H7 (cell line): ENCODE measurements at regions not wholly inside any gene's neighbourhood (a gene's known extent, or its start where the extent isn't known, plus 50 kb on each side); places are given as distances from the start of the nearest gene placed in this dataset.
A peak's percentile ranks its signal among the peaks of the same experiment; 100 is the strongest.
"Not testable (repeated sequence)": the region's sequence is repeated elsewhere in the genome, so short reads cannot be mapped to it uniquely, and the experiment has no call there.

Source experiments
- DNase-seq: peaks from one replicate; pipeline ENCODE4 v3.0.0; 2012
- H3K27me3 ChIP-seq: 2 replicates; pipeline ENCODE4 v1.6.0; 2011; ENCODE audit warnings: mild to moderate bottlenecking, low read length; ENCODE audit not compliant: control insufficient read depth, insufficient read depth
- H3K36me3 ChIP-seq: replicated peaks from 2 replicates; pipeline ENCODE4 v1.5.1; 2011; ENCODE audit warnings: low read length; ENCODE audit not compliant: control insufficient read depth, insufficient read depth
- H3K4me3 ChIP-seq: 2 replicates; pipeline ENCODE4 v1.5.1; 2011; ENCODE audit warnings: low read depth, mild to moderate bottlenecking, control low read depth, low read length, moderate library complexity; ENCODE audit not compliant: insufficient read depth

DNA sequence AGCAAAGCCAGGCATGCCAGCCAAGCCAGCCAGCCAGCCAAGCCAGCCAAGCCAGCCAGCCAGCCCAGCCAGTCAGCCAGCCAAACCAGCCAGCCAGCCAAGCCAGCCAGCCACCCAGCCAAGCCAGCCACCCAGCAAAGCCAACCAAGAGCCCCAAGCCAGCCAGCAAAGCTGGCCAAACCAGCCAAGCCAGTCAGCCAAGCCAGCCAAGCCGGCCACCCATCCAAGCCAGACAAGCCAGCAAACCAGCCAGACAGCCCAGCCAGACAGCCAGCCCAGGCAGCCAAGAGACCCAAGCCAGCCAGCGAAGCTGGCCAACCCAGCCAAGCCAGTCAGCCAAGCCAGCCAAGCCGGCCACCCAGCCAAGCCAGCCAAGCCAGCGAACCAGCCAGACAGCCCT, 338.3 kb upstream of the PLGLB2 start:
- not testable (repeated sequence) for H3K27me3 ChIP-seq, DNase-seq, H3K36me3 ChIP-seq, H3K4me3 ChIP-seq

GRCh38 chr2:87410371-87410770, 337.5 kb upstream of the PLGLB2 start:
- not testable (repeated sequence) for H3K27me3 ChIP-seq, DNase-seq, H3K36me3 ChIP-seq, H3K4me3 ChIP-seq

DNA sequence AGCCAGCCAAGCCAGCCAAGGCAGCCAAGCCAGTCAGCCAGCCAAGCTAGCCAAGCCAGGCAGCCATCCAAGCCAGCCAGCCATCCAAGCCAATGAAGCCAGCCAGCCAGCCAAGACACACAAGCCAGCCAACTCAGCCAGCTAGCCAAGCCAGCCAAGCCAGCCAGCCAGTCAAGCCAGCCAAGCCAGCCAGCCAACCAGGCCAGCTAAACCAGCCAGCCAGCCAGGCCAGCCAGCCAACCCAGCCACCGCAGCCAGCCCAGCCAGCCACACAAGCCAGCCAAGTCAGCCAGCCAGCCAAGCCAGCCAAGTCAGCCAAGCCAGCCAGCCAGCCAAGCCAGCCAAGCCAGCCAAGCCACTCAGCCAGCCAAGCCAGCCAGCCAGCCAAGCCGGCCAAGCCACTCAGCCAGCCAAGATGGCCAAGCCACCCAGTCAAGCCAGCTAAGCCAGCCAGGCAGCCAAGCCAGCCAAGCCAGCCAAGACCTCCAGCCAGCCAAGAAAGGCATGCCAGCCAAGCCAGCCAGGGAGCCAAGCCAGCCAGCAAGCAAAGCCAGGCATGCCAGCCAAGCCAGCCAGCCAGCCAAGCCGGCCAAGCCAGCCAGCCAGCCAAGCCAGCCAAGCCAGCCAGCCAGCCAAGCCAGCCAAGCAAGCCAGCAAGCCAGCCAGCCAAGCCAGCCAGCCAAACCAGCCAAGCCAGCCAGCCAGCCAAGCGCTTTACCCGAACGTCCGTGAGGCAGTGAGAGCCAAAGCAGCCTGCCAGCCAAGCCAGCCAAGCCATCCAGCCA, 335.7 kb upstream of the PLGLB2 start:
- H3K27me3 ChIP-seq, H3K4me3 ChIP-seq, H3K36me3 ChIP-seq, DNase-seq: not testable (repeated sequence)

DNA sequence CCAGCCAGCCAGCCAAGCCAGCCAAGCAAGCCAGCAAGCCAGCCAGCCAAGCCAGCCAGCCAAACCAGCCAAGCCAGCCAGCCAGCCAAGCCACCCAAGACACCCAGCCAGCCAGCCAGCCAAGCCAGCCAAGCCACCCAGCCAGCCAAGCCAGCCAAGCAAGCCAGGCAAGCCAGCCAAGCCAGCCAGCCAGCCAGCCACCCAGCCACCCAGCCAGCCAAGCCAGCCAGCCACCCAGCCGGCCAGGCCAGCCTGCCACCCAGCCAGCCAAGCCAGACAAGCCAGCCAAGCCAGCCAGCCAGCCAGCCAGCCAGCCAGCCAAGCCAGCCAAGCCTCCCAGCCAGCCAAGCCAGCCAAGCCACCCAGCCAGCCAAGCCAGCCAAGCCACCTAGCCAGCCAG, 333.6 kb upstream of the PLGLB2 start:
- H3K27me3 ChIP-seq, H3K4me3 ChIP-seq, H3K36me3 ChIP-seq, DNase-seq: not testable (repeated sequence)

DNA sequence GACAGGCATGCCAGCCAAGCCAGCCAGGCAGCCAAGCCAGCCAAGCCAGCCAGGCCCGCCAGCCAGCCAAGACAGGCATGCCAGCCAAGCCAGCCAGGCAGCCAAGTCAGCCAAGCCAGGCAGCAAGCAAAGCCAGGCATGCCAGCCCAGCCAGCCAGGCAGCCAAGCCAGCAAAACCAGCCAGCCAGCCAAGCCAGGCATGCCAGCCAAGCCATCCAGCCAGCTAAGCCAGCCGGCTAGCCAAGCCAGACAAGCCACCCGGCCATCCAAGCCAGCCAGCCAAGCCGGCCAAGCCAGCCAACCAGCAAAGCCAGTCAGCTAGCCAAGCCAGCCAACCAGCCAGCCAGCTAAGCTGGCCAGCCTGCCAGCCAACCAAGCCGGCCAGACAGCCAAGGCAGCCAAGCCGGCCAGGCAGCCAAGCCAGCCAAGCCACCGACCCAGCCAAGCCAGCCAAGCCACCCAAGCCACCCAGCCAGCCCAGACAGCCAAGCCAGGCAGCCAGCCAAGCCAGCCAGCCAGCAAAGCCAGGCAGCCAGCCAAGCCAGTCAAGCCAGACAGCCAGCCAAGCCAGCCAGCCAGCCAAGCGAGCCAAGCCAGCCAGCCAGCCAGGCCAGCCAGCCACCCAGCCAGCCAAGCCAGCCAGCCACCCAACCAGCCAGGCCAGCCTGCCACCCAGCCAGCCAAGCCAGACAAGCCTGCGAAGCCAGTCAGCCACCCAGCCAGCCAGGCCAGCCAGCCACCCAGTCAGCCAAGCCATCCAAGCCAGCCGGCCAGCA, 332.9 kb upstream of the PLGLB2 start:
- not testable (repeated sequence) for DNase-seq, H3K36me3 ChIP-seq, H3K4me3 ChIP-seq, H3K27me3 ChIP-seq

GRCh38 chr2:87415586-87416265, 332.2 kb upstream of the PLGLB2 start:
- DNase-seq, H3K36me3 ChIP-seq, H3K27me3 ChIP-seq, H3K4me3 ChIP-seq: not testable (repeated sequence)

DNA sequence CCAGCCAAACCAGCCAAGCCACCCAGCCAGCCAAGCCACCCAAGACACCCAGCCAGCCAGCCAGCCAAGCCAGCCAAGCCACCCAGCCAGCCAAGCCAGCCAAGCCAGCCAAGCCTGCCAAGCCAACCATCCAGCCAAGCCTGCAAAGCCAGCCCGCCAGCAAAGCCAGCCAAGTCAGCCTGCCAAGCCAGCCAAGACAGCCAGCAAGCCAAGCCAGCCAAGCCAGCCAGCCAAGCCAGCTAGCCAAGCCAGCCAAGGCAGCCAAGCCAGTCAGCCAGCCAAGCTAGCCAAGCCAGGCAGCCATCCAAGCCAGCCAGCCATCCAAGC, 331.7 kb upstream of the PLGLB2 start:
- not testable (repeated sequence) for H3K27me3 ChIP-seq, DNase-seq, H3K4me3 ChIP-seq, H3K36me3 ChIP-seq

DNA sequence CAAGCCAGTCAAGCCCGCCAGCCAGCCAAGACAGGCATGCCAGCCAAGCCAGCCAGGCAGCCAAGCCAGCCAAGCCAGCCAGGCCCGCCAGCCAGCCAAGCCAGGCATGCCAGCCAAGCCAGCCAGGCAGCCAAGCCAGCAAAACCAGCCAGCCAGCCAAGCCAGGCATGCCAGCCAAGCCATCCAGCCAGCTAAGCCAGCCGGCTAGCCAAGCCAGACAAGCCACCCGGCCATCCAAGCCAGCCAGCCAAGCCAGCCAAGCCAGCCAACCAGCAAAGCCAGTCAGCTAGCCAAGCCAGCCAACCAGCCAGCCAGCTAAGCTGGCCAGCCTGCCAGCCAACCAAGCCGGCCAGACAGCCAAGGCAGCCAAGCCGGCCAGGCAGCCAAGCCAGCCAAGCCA, 330.7 kb upstream of the PLGLB2 start:
- H3K36me3 ChIP-seq, H3K27me3 ChIP-seq, H3K4me3 ChIP-seq, DNase-seq: not testable (repeated sequence)

- DNase-seq: peak; percentile 3
- not testable (repeated sequence) for H3K4me3 ChIP-seq, H3K27me3 ChIP-seq, H3K36me3 ChIP-seq
Measured at GRCh38 chr2:87417742-87418567, 329.9 kb upstream of the PLGLB2 start.

- H3K36me3 ChIP-seq, H3K27me3 ChIP-seq, H3K4me3 ChIP-seq, DNase-seq: not testable (repeated sequence)
Measured at GRCh38 chr2:87418823-87419822, 328.8 kb upstream of the PLGLB2 start.

DNA sequence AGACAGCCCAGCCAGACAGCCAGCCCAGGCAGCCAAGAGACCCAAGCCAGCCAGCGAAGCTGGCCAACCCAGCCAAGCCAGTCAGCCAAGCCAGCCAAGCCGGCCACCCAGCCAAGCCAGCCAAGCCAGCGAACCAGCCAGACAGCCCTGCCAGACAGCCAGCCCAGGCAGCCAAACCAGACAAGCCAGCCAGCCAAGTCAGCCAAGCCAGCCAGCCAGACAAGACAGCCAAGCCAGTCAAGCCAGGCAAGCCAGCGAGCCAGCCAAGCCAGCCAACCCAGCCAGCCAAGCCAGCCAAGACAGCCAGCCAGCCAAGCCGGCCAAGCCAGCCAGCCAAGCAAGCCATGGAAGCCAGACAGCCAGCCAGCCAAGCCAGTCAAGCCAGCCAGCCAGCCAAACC, 327.9 kb upstream of the PLGLB2 start:
- not testable (repeated sequence) for H3K4me3 ChIP-seq, H3K27me3 ChIP-seq, DNase-seq, H3K36me3 ChIP-seq

GRCh38 chr2:87420954-87421353, 326.9 kb upstream of the PLGLB2 start:
- H3K36me3 ChIP-seq, H3K4me3 ChIP-seq, DNase-seq, H3K27me3 ChIP-seq: not testable (repeated sequence)

DNA sequence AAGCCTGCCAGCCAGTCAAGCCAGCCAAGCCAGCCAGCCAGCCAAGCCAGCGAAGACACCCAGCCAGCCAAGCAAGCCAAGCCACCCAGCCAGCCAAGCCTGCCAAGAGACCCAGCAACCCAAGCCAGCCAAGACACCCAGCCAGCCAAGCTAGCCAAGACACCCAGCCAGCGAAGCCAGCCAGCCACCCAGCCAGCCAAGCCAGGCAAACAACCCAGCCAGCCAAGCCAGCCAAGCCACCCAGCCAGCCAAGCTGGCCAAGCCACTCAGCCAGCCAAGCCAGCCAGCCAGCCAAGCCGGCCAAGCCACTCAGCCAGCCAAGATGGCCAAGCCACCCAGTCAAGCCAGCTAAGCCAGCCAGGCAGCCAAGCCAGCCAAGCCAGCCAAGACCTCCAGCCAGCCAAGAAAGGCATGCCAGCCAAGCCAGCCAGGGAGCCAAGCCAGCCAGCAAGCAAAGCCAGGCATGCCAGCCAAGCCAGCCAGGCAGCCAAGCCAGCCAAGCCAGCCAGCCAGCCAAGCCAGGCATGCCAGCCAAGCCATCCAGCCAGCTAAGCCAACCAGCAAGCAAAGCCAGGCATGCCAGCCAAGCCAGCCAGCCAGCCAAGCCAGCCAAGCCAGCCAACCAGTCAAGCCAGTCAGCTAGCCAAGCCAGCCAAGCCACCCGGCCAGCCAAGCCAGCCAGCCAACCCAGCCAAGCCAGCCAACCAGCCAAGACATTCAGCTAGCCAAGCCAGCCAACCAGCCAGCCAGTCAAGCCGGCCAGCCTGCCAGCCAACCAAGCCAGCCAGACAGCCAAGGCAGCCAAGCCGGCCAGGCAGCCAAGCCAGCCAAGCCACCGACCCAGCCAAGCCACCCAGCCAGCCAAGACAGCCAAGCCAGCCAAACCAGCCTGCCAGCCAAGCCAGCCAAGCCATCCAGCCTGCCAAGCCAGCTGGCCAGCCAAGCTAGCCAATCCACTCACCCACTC, 323.8 kb upstream of the PLGLB2 start:
- DNase-seq, H3K4me3 ChIP-seq, H3K36me3 ChIP-seq, H3K27me3 ChIP-seq: not testable (repeated sequence)
